ENCODE measurements at regions not wholly inside any gene's neighbourhood (a gene's known extent, or its start where the extent isn't known, plus 50 kb on each side); places are given as distances from the start of the nearest gene placed in this dataset.

DNA sequence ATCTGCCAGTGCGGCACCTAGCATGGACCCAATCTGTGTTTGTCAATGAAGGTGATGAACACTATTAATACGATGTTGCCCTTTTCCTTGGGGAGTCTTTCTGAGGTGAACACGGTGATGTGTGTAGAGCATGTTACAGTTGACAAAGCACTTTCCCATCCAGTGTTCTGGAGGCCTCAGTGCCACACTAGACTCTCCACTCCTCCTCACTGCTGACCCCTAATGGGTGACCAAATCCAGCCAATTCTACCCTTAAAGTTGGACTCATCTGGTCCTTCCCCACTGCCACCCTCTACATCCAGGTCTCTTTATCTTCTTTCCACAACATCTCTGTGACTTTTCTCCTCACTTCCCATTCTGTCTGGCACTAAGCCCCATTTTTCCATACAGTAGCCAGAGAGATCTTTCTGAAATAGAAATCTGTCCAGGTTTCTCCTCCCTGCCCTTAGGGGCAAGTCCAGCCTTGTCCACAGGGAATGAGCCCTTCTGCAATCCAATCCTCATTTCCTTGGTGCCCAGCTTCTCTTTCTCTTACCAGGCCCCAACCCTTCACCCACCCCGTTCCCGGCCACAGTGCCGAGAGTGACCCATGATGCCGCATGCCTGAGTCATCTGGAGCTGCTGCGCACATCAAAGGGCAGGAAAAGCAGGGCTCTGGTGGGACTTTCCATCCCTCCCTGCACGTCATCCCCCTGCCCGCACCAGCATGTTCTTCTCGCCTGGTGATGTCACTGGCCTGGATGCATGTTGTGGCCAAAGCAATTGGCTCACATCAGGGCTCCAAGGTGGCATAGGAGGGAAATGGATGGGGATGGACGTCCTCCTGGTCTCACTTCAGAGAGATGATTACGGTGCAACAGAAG, 64.2 kb downstream of the RASSF10 start:
- no peaks in the 10 kb centered on the region for H3K9me3 ChIP-seq
- no peak overlapping the region for H3K4me3 ChIP-seq
- intact Hi-C loops (cut with DNase I; ENCODE audit: low total_unique reads): no loop called here
- TF ChIP-seq EP300 (IDR thresholded peaks at IDR 0.05) (no peak), POLR2A (IDR thresholded peaks at IDR 0.05) (no peak)
- H3K36me3 ChIP-seq: no peaks in the 10 kb centered on the region
- 80 to 91% (median 83%) methylated on average over 13 of the region's 13 CpGs for WGBS, 5 donors
- no peak overlapping the region for H3K27ac ChIP-seq
- H3K4me1 ChIP-seq: no peaks in the 10 kb centered on the region
- peaks cover 0 to 9% (median 0%) of the 10 kb centered on the region in 3 donors for H3K27me3 ChIP-seq
- DNase-seq: peak in 1 of 2 donors; percentile 32

DNA sequence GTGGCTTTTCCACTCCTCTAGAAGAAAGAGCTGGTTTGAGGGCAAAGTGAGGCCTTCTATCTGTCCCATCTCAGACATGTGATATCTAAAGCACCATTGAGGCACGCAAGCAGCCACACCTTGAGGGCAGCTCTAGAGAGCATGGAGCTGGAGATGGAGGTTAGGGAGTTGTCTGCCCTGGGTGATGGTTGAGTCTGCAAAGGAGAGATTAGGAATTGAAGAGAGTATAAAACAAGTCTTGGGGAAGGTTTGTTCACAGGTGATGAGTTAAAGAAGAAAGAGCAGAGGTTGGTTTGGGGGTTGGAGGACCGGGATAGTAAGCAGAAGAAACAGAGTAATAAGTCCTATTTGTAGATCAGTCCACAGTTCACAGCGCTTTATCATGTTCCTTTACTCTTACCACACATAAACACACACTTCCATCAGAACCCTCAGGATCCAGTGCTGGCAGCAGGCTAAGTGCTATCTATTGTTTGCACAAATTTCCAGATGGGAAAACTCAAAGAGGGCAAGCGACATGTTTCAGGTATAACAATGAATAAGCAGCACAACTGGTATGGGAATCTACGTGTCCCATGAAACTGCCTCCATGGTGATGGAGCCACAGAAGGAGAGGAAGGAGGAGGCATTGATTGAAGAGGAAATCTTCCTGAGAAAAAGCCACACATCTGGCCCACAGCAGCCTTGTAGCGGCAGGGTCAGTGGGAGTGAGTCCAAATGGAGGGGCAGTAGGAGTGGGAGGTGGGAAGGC, 65.8 kb downstream of the RASSF10 start:
- WGBS, 5 donors: 48 to 61% (median 58%) methylated on average over 6 of the region's 6 CpGs
- intact Hi-C loops (cut with DNase I; ENCODE audit: low total_unique reads): no loop called here
- no peaks in the 10 kb centered on the region for H3K4me1 ChIP-seq
- H3K4me3 ChIP-seq: no peak overlapping the region
- TF ChIP-seq, protein P1, sequence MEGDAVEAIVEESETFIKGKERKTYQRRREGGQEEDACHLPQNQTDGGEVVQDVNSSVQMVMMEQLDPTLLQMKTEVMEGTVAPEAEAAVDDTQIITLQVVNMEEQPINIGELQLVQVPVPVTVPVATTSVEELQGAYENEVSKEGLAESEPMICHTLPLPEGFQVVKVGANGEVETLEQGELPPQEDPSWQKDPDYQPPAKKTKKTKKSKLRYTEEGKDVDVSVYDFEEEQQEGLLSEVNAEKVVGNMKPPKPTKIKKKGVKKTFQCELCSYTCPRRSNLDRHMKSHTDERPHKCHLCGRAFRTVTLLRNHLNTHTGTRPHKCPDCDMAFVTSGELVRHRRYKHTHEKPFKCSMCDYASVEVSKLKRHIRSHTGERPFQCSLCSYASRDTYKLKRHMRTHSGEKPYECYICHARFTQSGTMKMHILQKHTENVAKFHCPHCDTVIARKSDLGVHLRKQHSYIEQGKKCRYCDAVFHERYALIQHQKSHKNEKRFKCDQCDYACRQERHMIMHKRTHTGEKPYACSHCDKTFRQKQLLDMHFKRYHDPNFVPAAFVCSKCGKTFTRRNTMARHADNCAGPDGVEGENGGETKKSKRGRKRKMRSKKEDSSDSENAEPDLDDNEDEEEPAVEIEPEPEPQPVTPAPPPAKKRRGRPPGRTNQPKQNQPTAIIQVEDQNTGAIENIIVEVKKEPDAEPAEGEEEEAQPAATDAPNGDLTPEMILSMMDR (IDR thresholded peaks at IDR 0.05): no peak
- TF ChIP-seq POLR2A (IDR thresholded peaks at IDR 0.05) (no peak), POLR2AphosphoS5 (IDR thresholded peaks at IDR 0.05) (no peak), EP300 (IDR thresholded peaks at IDR 0.05) (no peak)
- H3K9me3 ChIP-seq: no peaks in the 10 kb centered on the region
- peaks cover 0 to 14% (median 0%) of the 10 kb centered on the region in 3 donors for H3K27me3 ChIP-seq
- no peak overlapping the region for H3K27ac ChIP-seq
- no peak for DNase-seq
- no peaks in the 10 kb centered on the region for H3K36me3 ChIP-seq

DNA sequence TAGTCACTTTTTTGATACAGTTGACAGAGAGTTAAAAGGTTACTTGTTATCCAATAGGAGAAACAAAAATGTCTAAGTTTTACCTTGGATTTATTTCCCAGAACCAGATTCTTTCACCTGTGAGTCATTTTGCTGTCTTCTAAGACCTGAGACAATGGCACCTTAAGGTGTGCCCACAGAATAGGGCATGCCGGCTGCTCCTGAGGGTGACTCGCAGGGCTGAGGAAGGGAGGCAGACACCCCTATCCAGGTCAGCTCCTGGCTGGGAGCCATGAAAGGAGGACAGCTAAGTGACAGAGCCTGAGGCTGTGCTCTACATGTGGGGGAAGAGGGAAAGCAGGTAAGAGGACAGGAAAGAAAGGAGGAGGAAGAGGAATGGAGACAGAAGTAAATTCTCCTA, 67.8 kb downstream of the RASSF10 start:
- no peak for DNase-seq
- Histone ChIP-seq H3K36me3 (no peaks in the 10 kb centered on the region), H3K27me3 (peaks cover 0 to 14% (median 0%) of the 10 kb centered on the region in 3 donors), H3K4me1 (no peaks in the 10 kb centered on the region), H3K4me3 (no peak overlapping the region), H3K9me3 (no peaks in the 10 kb centered on the region), H3K27ac (no peak overlapping the region)
- TF ChIP-seq POLR2A (IDR thresholded peaks at IDR 0.05) (no peak), EP300 (IDR thresholded peaks at IDR 0.05) (no peak), POLR2AphosphoS5 (IDR thresholded peaks at IDR 0.05) (no peak)
- TF ChIP-seq, protein P1 (IDR thresholded peaks at IDR 0.05): no peak
- intact Hi-C loops (cut with DNase I; ENCODE audit: low total_unique reads): no loop called here
- WGBS, 5 donors: 83 to 92% (median 86%) methylated on average over 2 of the region's 2 CpGs

DNA sequence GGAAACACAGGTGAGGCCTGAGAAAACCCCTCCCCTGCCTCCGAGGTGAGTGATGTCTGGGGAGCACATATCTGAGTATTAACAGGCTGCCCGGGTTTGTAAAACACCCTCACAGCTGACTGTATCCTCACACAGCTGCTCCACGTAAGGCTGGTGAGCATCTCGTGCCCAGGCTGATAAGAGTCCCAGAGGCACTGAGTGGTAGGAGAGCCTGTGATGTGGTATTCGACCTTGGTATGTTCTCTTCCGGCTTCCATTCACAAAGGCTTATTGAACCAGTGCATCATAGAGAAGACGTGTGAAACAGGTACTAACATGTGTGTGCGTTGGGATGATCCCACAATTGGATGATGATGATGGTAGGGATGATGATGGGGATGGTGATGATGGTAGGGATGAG, 71.7 kb downstream of the RASSF10 start:
- H3K9me3 ChIP-seq: no peaks in the 10 kb centered on the region
- H3K27me3 ChIP-seq: peaks cover 0 to 14% (median 0%) of the 10 kb centered on the region in 3 donors
- no peak for TF ChIP-seq POLR2A (IDR thresholded peaks at IDR 0.05)
- TF ChIP-seq EP300 (IDR thresholded peaks at IDR 0.05): no peak
- TF ChIP-seq, protein P1 (IDR thresholded peaks at IDR 0.05): no peak
- no peak for TF ChIP-seq POLR2AphosphoS5 (IDR thresholded peaks at IDR 0.05)
- no peaks in the 10 kb centered on the region for H3K36me3 ChIP-seq
- no peak overlapping the region for H3K27ac ChIP-seq
- H3K4me1 ChIP-seq: no peaks in the 10 kb centered on the region
- WGBS, 5 donors: 84 to 91% (median 88%) methylated on average over 8 of the region's 8 CpGs
- no peak for DNase-seq
- H3K4me3 ChIP-seq: no peak overlapping the region
- intact Hi-C loops (cut with DNase I; ENCODE audit: low total_unique reads): no loop called here

All from stomach (tissue), 8 donors.